PC-3 (cell line): ENCODE measurements at regions not wholly inside any gene's neighbourhood (a gene's known extent, or its start where the extent isn't known, plus 50 kb on each side); places are given as distances from the start of the nearest gene placed in this dataset.

Experiments used
- EZH2 ChIP-seq: fragments of 300-600 bp; sonication (generic); IDR thresholded peaks from one replicate; pipeline ENCODE4 v1.6.1; 2017; ENCODE audit warnings: antibody characterized with exemption, mild to moderate bottlenecking, low read length; ENCODE audit not compliant: unreplicated experiment
- EZH2phosphoT487 ChIP-seq: fragments of 300-600 bp; sonication (generic); IDR thresholded peaks from 2 replicates; pipeline ENCODE4 v1.6.1; 2018; ENCODE audit warnings: mild to moderate bottlenecking, antibody characterized with exemption, low read length, borderline replicate concordance
- TF ChIP-seq, protein P1 (sequence below): fragments of 300-600 bp; sonication (generic); conservative IDR thresholded peaks from 2 replicates; pipeline ENCODE4 v1.5.1; 2017; ENCODE audit warnings: antibody characterized with exemption, low read depth, mild to moderate bottlenecking, low read length

DNA sequence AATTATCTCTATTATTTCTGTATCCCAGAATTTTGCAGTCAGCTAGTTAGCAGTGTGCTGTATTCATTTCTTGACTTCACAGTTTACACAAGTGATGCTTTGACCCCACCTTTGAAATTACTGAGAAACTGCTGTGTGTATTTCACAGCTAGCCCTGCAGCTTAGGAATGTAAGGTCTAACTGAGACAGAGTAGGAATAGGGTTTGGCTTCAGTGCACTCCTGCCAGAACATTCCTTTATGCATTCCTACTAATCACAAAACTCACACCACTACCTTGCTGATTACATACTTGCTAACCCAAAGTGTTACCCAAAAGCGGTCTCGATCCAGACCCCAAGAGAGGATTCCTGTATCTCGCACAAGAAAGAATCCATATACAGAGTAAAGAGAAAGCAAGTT is 551.8 kb downstream of the CDH9 start:
- TF ChIP-seq, protein P1, sequence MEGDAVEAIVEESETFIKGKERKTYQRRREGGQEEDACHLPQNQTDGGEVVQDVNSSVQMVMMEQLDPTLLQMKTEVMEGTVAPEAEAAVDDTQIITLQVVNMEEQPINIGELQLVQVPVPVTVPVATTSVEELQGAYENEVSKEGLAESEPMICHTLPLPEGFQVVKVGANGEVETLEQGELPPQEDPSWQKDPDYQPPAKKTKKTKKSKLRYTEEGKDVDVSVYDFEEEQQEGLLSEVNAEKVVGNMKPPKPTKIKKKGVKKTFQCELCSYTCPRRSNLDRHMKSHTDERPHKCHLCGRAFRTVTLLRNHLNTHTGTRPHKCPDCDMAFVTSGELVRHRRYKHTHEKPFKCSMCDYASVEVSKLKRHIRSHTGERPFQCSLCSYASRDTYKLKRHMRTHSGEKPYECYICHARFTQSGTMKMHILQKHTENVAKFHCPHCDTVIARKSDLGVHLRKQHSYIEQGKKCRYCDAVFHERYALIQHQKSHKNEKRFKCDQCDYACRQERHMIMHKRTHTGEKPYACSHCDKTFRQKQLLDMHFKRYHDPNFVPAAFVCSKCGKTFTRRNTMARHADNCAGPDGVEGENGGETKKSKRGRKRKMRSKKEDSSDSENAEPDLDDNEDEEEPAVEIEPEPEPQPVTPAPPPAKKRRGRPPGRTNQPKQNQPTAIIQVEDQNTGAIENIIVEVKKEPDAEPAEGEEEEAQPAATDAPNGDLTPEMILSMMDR: no peak
- TF ChIP-seq EZH2 (no peak), EZH2phosphoT487 (no peak)
